ENCODE measurements at regions not wholly inside any gene's neighbourhood (a gene's known extent, or its start where the extent isn't known, plus 50 kb on each side); places are given as distances from the start of the nearest gene placed in this dataset.

DNA sequence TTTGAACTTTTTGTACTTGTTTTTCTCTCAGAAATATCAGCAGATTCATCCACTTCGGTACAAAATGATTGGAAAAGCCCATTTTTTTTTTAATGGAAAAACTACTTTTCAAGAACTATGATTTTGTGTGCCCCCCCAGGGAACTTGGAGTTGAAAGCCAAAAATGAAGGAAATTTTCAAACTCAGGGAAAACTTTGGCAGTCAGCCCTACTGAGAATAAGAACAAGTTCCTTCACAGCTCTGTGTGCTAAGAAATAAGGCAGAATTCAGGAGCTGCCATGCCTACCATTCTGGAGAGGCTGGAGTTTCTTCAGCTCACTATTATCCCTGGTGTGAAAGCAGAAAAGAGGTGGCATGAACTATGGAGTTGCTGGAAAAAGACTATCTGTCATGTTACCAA lies 226.0 kb upstream of the SLC35G4 start:
- no peak for TF ChIP-seq POLR2A (IDR thresholded peaks at IDR 0.05; ENCODE audit: low read length)
- TF ChIP-seq GATA1 (IDR thresholded peaks at IDR 0.05; ENCODE audit: low read depth, low read length), result no peak
